ENCODE measurements at regions not wholly inside any gene's neighbourhood (a gene's known extent, or its start where the extent isn't known, plus 50 kb on each side); places are given as distances from the start of the nearest gene placed in this dataset.

- no peaks in the 10 kb centered on the region for H3K9me3 ChIP-seq (ENCODE audit: low read length)
- intact Hi-C loops (cut with micrococcal nuclease): no loop called here
- no peak for DNase-seq
- ATAC-seq: no peak
- ChIA-PET CTCF (no interaction called here), POLR2A (ENCODE audit: unreplicated experiment) (no interaction called here)
- no peaks in the 10 kb centered on the region for H3K9me2 ChIP-seq (replicated peaks; ENCODE audit: low read length)
- peaks cover 7% of the 10 kb centered on the region; the same call in 1 of the 2 replicates for H3K4me1 ChIP-seq (ENCODE audit: insufficient read depth, low read length)
- no peaks in the 10 kb centered on the region for H3F3A ChIP-seq (ENCODE audit: low read length, unreplicated experiment)
- no peak overlapping the region for H3K4me2 ChIP-seq (ENCODE audit: low read length)
- H3K27ac ChIP-seq (ENCODE audit: low read length): no peak overlapping the region
- no peak overlapping the region for H3K9ac ChIP-seq (ENCODE audit: low read length)
- H3K27me3 ChIP-seq (ENCODE audit: low read length): no peaks in the 10 kb centered on the region
- H3K4me3 ChIP-seq (ENCODE audit: low read length): no peak overlapping the region
- H3K36me3 ChIP-seq (ENCODE audit: low read depth, low read length): no peaks in the 10 kb centered on the region
- TF ChIP-seq EZH2 (IDR thresholded peaks at IDR 0.05; ENCODE audit: low read length, unreplicated experiment) (no peak), EZH2phosphoT487 (IDR thresholded peaks at IDR 0.05; ENCODE audit: borderline replicate concordance, low read length) (no peak)
- TF ChIP-seq, protein P1, sequence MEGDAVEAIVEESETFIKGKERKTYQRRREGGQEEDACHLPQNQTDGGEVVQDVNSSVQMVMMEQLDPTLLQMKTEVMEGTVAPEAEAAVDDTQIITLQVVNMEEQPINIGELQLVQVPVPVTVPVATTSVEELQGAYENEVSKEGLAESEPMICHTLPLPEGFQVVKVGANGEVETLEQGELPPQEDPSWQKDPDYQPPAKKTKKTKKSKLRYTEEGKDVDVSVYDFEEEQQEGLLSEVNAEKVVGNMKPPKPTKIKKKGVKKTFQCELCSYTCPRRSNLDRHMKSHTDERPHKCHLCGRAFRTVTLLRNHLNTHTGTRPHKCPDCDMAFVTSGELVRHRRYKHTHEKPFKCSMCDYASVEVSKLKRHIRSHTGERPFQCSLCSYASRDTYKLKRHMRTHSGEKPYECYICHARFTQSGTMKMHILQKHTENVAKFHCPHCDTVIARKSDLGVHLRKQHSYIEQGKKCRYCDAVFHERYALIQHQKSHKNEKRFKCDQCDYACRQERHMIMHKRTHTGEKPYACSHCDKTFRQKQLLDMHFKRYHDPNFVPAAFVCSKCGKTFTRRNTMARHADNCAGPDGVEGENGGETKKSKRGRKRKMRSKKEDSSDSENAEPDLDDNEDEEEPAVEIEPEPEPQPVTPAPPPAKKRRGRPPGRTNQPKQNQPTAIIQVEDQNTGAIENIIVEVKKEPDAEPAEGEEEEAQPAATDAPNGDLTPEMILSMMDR (conservative IDR thresholded peaks at IDR 0.05; ENCODE audit: low read depth, low read length): no peak
- no peak overlapping the region for H2AFZ ChIP-seq (ENCODE audit: low read length)
- BruUV-seq (replicated peaks): no TSS peak
- no peaks in the 10 kb centered on the region for H3K79me2 ChIP-seq (ENCODE audit: low read length)
- H4K20me1 ChIP-seq (ENCODE audit: low read length): no peaks in the 10 kb centered on the region
Observed at GRCh38 chr17:17400070-17400469, 76.7 kb upstream of the MED9 start.

- ATAC-seq: no peak
- no peaks in the 10 kb centered on the region for H3K27me3 ChIP-seq (ENCODE audit: low read length)
Observed at GRCh38 chr17:17400566-17401184, 76.1 kb upstream of the MED9 start.

GRCh38 chr17:17401271-17401781, 75.5 kb upstream of the MED9 start:
- ChIA-PET POLR2A (ENCODE audit: unreplicated experiment) (no interaction called here), CTCF (no interaction called here)
- intact Hi-C loops (cut with micrococcal nuclease): no loop called here
- Histone ChIP-seq H3K9me3 (ENCODE audit: low read length) (no peaks in the 10 kb centered on the region), H2AFZ (ENCODE audit: low read length) (no peak overlapping the region), H3K27ac (ENCODE audit: low read length) (no peak overlapping the region), H3K9me2 (replicated peaks; ENCODE audit: low read length) (no peaks in the 10 kb centered on the region), H3K4me3 (ENCODE audit: low read length) (no peak overlapping the region), H3K4me1 (ENCODE audit: insufficient read depth, low read length) (peaks cover 7% of the 10 kb centered on the region; the same call in 1 of the 2 replicates), H3K27me3 (ENCODE audit: low read length) (no peaks in the 10 kb centered on the region), H3K9ac (ENCODE audit: low read length) (no peak overlapping the region), H3K4me2 (ENCODE audit: low read length) (no peak overlapping the region), H4K20me1 (ENCODE audit: low read length) (no peaks in the 10 kb centered on the region), H3F3A (ENCODE audit: low read length, unreplicated experiment) (no peaks in the 10 kb centered on the region), H3K36me3 (ENCODE audit: low read depth, low read length) (no peaks in the 10 kb centered on the region), H3K79me2 (ENCODE audit: low read length) (no peaks in the 10 kb centered on the region)
- no TSS peak for BruUV-seq (replicated peaks)
- peak; percentile 47 for DNase-seq
- TF ChIP-seq EZH2 (IDR thresholded peaks at IDR 0.05; ENCODE audit: low read length, unreplicated experiment): no peak
- TF ChIP-seq, protein P1 (conservative IDR thresholded peaks at IDR 0.05; ENCODE audit: low read depth, low read length): peak; percentile 59
- TF ChIP-seq EZH2phosphoT487 (IDR thresholded peaks at IDR 0.05; ENCODE audit: borderline replicate concordance, low read length): no peak
- no peak for ATAC-seq

More at GRCh38 chr17:17400566-17401184, 76.1 kb upstream of the MED9 start:
- H2AFZ ChIP-seq (ENCODE audit: low read length): no peak overlapping the region
- no TSS peak for BruUV-seq (replicated peaks)
- ChIA-PET CTCF (no interaction called here), POLR2A (ENCODE audit: unreplicated experiment) (no interaction called here)
- H3K9me3 ChIP-seq (ENCODE audit: low read length): no peaks in the 10 kb centered on the region
- no peak overlapping the region for H3K27ac ChIP-seq (ENCODE audit: low read length)
- H3K79me2 ChIP-seq (ENCODE audit: low read length): no peaks in the 10 kb centered on the region
- no peaks in the 10 kb centered on the region for H3K9me2 ChIP-seq (replicated peaks; ENCODE audit: low read length)
- no peak for TF ChIP-seq EZH2 (IDR thresholded peaks at IDR 0.05; ENCODE audit: low read length, unreplicated experiment)
- no peak for TF ChIP-seq EZH2phosphoT487 (IDR thresholded peaks at IDR 0.05; ENCODE audit: borderline replicate concordance, low read length)
- TF ChIP-seq, protein P1 (conservative IDR thresholded peaks at IDR 0.05; ENCODE audit: low read depth, low read length): no peak
- no peak overlapping the region for H3K9ac ChIP-seq (ENCODE audit: low read length)
- no peak for DNase-seq
- intact Hi-C loops (cut with micrococcal nuclease): no loop called here
- H3K36me3 ChIP-seq (ENCODE audit: low read depth, low read length): no peaks in the 10 kb centered on the region
- no peaks in the 10 kb centered on the region for H3F3A ChIP-seq (ENCODE audit: low read length, unreplicated experiment)
- H3K4me2 ChIP-seq (ENCODE audit: low read length): no peak overlapping the region
- H4K20me1 ChIP-seq (ENCODE audit: low read length): no peaks in the 10 kb centered on the region
- H3K4me1 ChIP-seq (ENCODE audit: insufficient read depth, low read length): peaks cover 7% of the 10 kb centered on the region; the same call in 1 of the 2 replicates
- H3K4me3 ChIP-seq (ENCODE audit: low read length): no peak overlapping the region
